PC-3 (cell line): ENCODE measurements at regions not wholly inside any gene's neighbourhood (a gene's known extent, or its start where the extent isn't known, plus 50 kb on each side); places are given as distances from the start of the nearest gene placed in this dataset.

ENCODE experiments used
- ATAC-seq: fragments of 200-7000 bp; cut with Tn5 transposase; 2 replicates; pipeline ENCODE4 v1.9.1; 2020; ENCODE audit warnings: mild to moderate bottlenecking, moderate library complexity
- BruUV-seq: library from RNA; stranded (reverse); fragments of 400-500 nt; replicated peaks from 2 replicates; lab custom pipeline; 2021; lab: Mats Ljungman, UMichigan
- CTCF ChIA-PET: fragments of 300-600 bp; sonication (Branson Sonifier 250); formaldehyde crosslinking; loops from one replicate; lab custom pipeline; 2022; ENCODE audit warnings: antibody characterized with exemption; lab: Charles Lee
- POLR2A ChIA-PET: fragments of 300-600 bp; sonication (Branson Sonifier 250); formaldehyde crosslinking; loops from one replicate; lab custom pipeline; 2022; ENCODE audit warnings: antibody characterized with exemption; ENCODE audit not compliant: unreplicated experiment; lab: Charles Lee
- DNase-seq: peaks from one replicate; pipeline ENCODE4 v3.0.0-alpha.2; 2015
- H2AFZ ChIP-seq: fragments of 300-600 bp; sonication (generic); 2 replicates; pipeline ENCODE4 v1.6.0; 2016; ENCODE audit warnings: antibody characterized with exemption, low read length
- H3F3A ChIP-seq: fragments of 300-600 bp; sonication (generic); one replicate; pipeline ENCODE4 v1.6.0; 2017; ENCODE audit warnings: antibody characterized with exemption, low read length, control low read depth, mild to moderate bottlenecking; ENCODE audit not compliant: unreplicated experiment
- H3K27ac ChIP-seq: fragments of 300-600 bp; sonication (generic); 2 replicates; pipeline ENCODE4 v1.5.1; 2016; ENCODE audit warnings: mild to moderate bottlenecking, low read length
- H3K27me3 ChIP-seq: fragments of 300-600 bp; sonication (generic); 2 replicates; pipeline ENCODE4 v1.6.1; 2016; ENCODE audit warnings: low read length, mixed read lengths
- H3K36me3 ChIP-seq: fragments of 300-600 bp; sonication (generic); 2 replicates; pipeline ENCODE4 v1.6.1; 2016; ENCODE audit warnings: low read depth, mixed run types, low read length, mixed read lengths
- H3K4me1 ChIP-seq: fragments of 300-600 bp; sonication (generic); 2 replicates; pipeline ENCODE4 v1.5.1; 2016; ENCODE audit warnings: low read length; ENCODE audit not compliant: insufficient read depth
- H3K4me2 ChIP-seq: fragments of 300-600 bp; sonication (generic); 2 replicates; pipeline ENCODE4 v1.6.0; 2016; ENCODE audit warnings: low read length
- H3K4me3 ChIP-seq: fragments of 300-600 bp; sonication (generic); 2 replicates; pipeline ENCODE4 v1.5.1; 2016; ENCODE audit warnings: mild to moderate bottlenecking, low read length, mixed read lengths
- H3K79me2 ChIP-seq: fragments of 300-600 bp; sonication (generic); 2 replicates; pipeline ENCODE4 v1.6.1; 2017; ENCODE audit warnings: low read length, mixed read lengths
- H3K9ac ChIP-seq: fragments of 300-600 bp; sonication (generic); 2 replicates; pipeline ENCODE4 v1.6.0; 2016; ENCODE audit warnings: mild to moderate bottlenecking, low read length
- H3K9me2 ChIP-seq: fragments of 300-600 bp; sonication (generic); replicated peaks from 2 replicates; pipeline ENCODE4 v1.6.1; 2016; ENCODE audit warnings: mixed run types, low read length, mixed read lengths
- H3K9me3 ChIP-seq: fragments of 300-600 bp; sonication (generic); 2 replicates; pipeline ENCODE4 v1.6.1; 2016; ENCODE audit warnings: low read length, mixed read lengths
- H4K20me1 ChIP-seq: fragments of 300-600 bp; sonication (generic); 2 replicates; pipeline ENCODE4 v1.6.1; 2016; ENCODE audit warnings: low read length, mixed read lengths
- CTCF ChIP-seq: fragments of 300-600 bp; sonication (generic); conservative IDR thresholded peaks from 2 replicates; pipeline ENCODE4 v1.5.1; 2017; ENCODE audit warnings: antibody characterized with exemption, low read depth, mild to moderate bottlenecking, low read length
- EZH2 ChIP-seq: fragments of 300-600 bp; sonication (generic); IDR thresholded peaks from one replicate; pipeline ENCODE4 v1.6.1; 2017; ENCODE audit warnings: antibody characterized with exemption, mild to moderate bottlenecking, low read length; ENCODE audit not compliant: unreplicated experiment
- EZH2phosphoT487 ChIP-seq: fragments of 300-600 bp; sonication (generic); IDR thresholded peaks from 2 replicates; pipeline ENCODE4 v1.6.1; 2018; ENCODE audit warnings: mild to moderate bottlenecking, antibody characterized with exemption, low read length, borderline replicate concordance
- intact Hi-C: fragments of 100-400 bp; cut with micrococcal nuclease; formaldehyde crosslinking; loops from 2 replicates; pipeline ENCODE4 v1.9.0; 2023

GRCh38 chr1:103250441-103250861 is 142.1 kb upstream of the COL11A1 start:
- ChIA-PET POLR2A (no interaction called here), CTCF (no interaction called here)
- Histone ChIP-seq H3K4me3 (no peak overlapping the region), H3K9me2 (no peaks in the 10 kb centered on the region), H3F3A (no peaks in the 10 kb centered on the region), H3K4me1 (no peaks in the 10 kb centered on the region), H3K36me3 (no peaks in the 10 kb centered on the region), H3K4me2 (no peak overlapping the region), H3K9ac (no peak overlapping the region), H4K20me1 (no peaks in the 10 kb centered on the region), H3K79me2 (no peaks in the 10 kb centered on the region), H3K27ac (no peak overlapping the region), H3K9me3 (no peaks in the 10 kb centered on the region), H3K27me3 (peaks cover 12% of the 10 kb centered on the region; the same call in 1 of the 2 replicates), H2AFZ (no peak overlapping the region)
- TF ChIP-seq EZH2phosphoT487 (no peak), CTCF (no peak), EZH2 (no peak)
- intact Hi-C loops = no loop called here
- BruUV-seq = no TSS peak
- no peak for DNase-seq
- ATAC-seq = no peak

DNA sequence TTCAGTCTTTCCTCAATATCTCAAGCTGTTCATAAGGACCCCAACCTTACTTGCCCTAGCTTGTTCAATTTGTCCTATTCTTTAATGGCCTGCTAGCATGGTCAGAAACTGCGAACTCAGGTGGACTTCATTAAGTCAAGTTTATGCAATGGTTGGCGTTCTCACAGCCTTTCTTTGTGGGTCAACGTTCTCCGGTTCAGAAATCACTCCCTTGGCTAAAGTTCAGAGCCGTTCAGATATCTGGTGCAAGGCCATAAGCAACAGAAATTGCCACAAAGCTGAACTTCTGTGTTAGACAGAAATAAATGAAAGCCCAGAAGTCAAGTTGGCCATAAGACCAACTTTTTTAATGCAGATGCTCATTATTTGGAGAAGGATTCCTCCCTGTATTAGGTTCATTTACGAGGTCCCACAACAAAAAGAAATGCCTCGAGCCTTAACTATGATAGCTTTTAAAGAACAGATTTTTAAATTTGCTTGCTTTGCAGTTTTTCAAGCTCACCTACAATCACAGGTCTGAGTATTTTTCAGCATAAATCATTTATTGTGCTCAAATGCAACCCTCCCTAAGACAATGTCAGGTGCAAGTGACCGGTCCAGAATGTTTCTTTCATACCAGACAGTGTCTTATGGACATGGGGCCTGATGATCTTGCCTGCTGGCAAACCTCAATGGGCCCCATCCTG is 140.2 kb upstream of the COL11A1 start:
- no peaks in the 10 kb centered on the region for H3K79me2 ChIP-seq
- H4K20me1 ChIP-seq = no peaks in the 10 kb centered on the region
- H3K27me3 ChIP-seq = peaks cover 12% of the 10 kb centered on the region; the same call in 1 of the 2 replicates
- BruUV-seq = no TSS peak
- ChIA-PET CTCF (no interaction called here), POLR2A (no interaction called here)
- no peaks in the 10 kb centered on the region for H3K4me1 ChIP-seq
- no peak overlapping the region for H3K4me2 ChIP-seq
- H2AFZ ChIP-seq = no peak overlapping the region
- no peaks in the 10 kb centered on the region for H3F3A ChIP-seq
- no peak overlapping the region for H3K4me3 ChIP-seq
- H3K9ac ChIP-seq = no peak overlapping the region
- DNase-seq (no peak), ATAC-seq (no peak)
- H3K36me3 ChIP-seq = no peaks in the 10 kb centered on the region
- H3K9me2 ChIP-seq = no peaks in the 10 kb centered on the region
- no peak for TF ChIP-seq EZH2phosphoT487
- no peak for TF ChIP-seq EZH2
- TF ChIP-seq CTCF = no peak
- no peaks in the 10 kb centered on the region for H3K9me3 ChIP-seq
- H3K27ac ChIP-seq = no peak overlapping the region
- intact Hi-C loops = no loop called here

DNA sequence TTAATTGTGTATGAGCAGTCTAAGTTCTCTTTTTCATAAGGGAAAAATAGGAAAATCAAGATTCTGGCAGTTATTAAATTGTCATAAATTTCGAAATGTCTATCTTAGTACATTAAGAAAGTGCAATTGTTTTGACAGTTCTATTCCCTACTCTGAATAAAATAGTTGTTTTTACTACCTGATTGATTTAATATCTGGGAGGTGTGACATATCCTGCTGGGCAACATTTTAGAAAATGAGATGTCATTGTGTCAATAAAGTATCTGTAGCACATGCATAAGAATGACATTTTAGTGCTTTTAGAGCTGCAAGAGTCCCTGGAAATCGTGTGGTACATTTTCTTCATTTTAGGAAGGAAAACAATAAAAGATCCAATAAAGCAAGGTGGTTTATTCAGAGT is 139.2 kb upstream of the COL11A1 start:
- Histone ChIP-seq H3F3A (no peaks in the 10 kb centered on the region), H2AFZ (no peak overlapping the region), H3K9me3 (no peaks in the 10 kb centered on the region), H3K4me1 (no peaks in the 10 kb centered on the region), H3K27ac (no peak overlapping the region), H3K27me3 (peaks cover 12% of the 10 kb centered on the region; the same call in 1 of the 2 replicates), H4K20me1 (no peaks in the 10 kb centered on the region), H3K4me2 (no peak overlapping the region), H3K9me2 (no peaks in the 10 kb centered on the region), H3K9ac (no peak overlapping the region), H3K79me2 (no peaks in the 10 kb centered on the region), H3K36me3 (no peaks in the 10 kb centered on the region), H3K4me3 (no peak overlapping the region)
- DNase-seq (peak; percentile 7), ATAC-seq (no peak)
- no TSS peak for BruUV-seq
- TF ChIP-seq EZH2phosphoT487 = no peak
- no peak for TF ChIP-seq EZH2
- TF ChIP-seq CTCF = no peak
- CTCF ChIA-PET = interaction anchor here (0.5 kb wide), 1 partner anchor 1018 kb away, joined by 3 read pairs; no protein-coding TSS in a partner anchor
- POLR2A ChIA-PET = no interaction called here
- intact Hi-C loops = no loop called here
